Astrocyte of the spinal cord (primary cell): ENCODE measurements at regions not wholly inside any gene's neighbourhood (a gene's known extent, or its start where the extent isn't known, plus 50 kb on each side); places are given as distances from the start of the nearest gene placed in this dataset.

Experiments
- DNase-seq: peaks from one replicate; pipeline ENCODE4 v3.0.0; 2011; ENCODE audit warnings: low read depth, low spot score
- H3K4me3 ChIP-seq: 2 replicates; pipeline ENCODE4 v1.5.1; 2011; ENCODE audit warnings: low read depth, mild to moderate bottlenecking, low read length, moderate library complexity
- CTCF ChIP-seq: IDR thresholded peaks from 2 replicates; pipeline ENCODE4 v1.5.1; 2012; ENCODE audit warnings: low read depth, mild to moderate bottlenecking, low read length, inconsistent platforms
- in situ Hi-C: cut with HindIII; loops from 2 replicates; pipeline ENCODE4 v1.10.0; 2017; ENCODE audit warnings: low sequenced_read_pairs

- no peak for DNase-seq
- TF ChIP-seq CTCF, result no peak
- in situ Hi-C loops, result no loop called here
- H3K4me3 ChIP-seq, result no peak overlapping the region
Observed at GRCh38 chr5:52481201-52481600, 306.5 kb upstream of the ITGA1 start.

GRCh38 chr5:52481851-52482250 is 305.9 kb upstream of the ITGA1 start:
- no peak for TF ChIP-seq CTCF
- in situ Hi-C loops, result no loop called here
- H3K4me3 ChIP-seq, result no peak overlapping the region
- DNase-seq, result no peak

- in situ Hi-C loops, result no loop called here
- H3K4me3 ChIP-seq, result no peak overlapping the region
- no peak for TF ChIP-seq CTCF
- DNase-seq, result no peak
Observed at GRCh38 chr5:52491071-52491787, 296.5 kb upstream of the ITGA1 start.

GRCh38 chr5:52491818-52492217 is 295.9 kb upstream of the ITGA1 start:
- H3K4me3 ChIP-seq, result no peak overlapping the region
- no peak for DNase-seq
- TF ChIP-seq CTCF, result no peak
- in situ Hi-C loops, result no loop called here

GRCh38 chr5:52497133-52497693 is 290.5 kb upstream of the ITGA1 start:
- no peak for DNase-seq
- H3K4me3 ChIP-seq, result no peak overlapping the region
- TF ChIP-seq CTCF, result no peak
- in situ Hi-C loops, result no loop called here

- TF ChIP-seq CTCF, result no peak
- DNase-seq, result no peak
- H3K4me3 ChIP-seq, result no peak overlapping the region
- in situ Hi-C loops, result no loop called here
Observed at GRCh38 chr5:52498607-52499006, 289.1 kb upstream of the ITGA1 start.
